Activated CD8-positive, alpha-beta T cell treated with anti-CD3 and anti-CD28 coated beads, Interleukin-2, amount 10 ng/mL, durations not matched to agents 7 days and 5 days (primary cell): ENCODE measurements at regions not wholly inside any gene's neighbourhood (a gene's known extent, or its start where the extent isn't known, plus 50 kb on each side); places are given as distances from the start of the nearest gene placed in this dataset.

Experiments
- ATAC-seq: fragments of 150-1000 bp; cut with Tn5 transposase; one replicate; pipeline ENCODE4 v1.10.0; 2021; ENCODE audit warnings: moderate library complexity
- CTCF ChIA-PET: fragments of 350-600 bp; sonication (Branson Sonifier 250); formaldehyde crosslinking; loops from one replicate; lab custom pipeline; 2021; ENCODE audit warnings: antibody characterized with exemption; lab: Charles Lee
- POLR2A ChIA-PET: fragments of 350-600 bp; sonication (Branson Sonifier 250); formaldehyde crosslinking; loops from one replicate; lab custom pipeline; 2021; ENCODE audit warnings: antibody characterized with exemption; lab: Charles Lee
- DNase-seq: peaks from one replicate; pipeline ENCODE4 v3.0.0-alpha.2; 2020
- H3K27ac Mint-ChIP-seq: one replicate; pipeline ENCODE4 v1.8.0; 2021; ENCODE audit warnings: mild to moderate bottlenecking, mixed read lengths
- H3K27me3 Mint-ChIP-seq: one replicate; pipeline ENCODE4 v1.8.0; 2021; ENCODE audit warnings: low read depth, mixed read lengths
- H3K36me3 Mint-ChIP-seq: one replicate; pipeline ENCODE4 v1.8.0; 2021; ENCODE audit warnings: low read depth, mixed read lengths
- H3K4me1 Mint-ChIP-seq: one replicate; pipeline ENCODE4 v1.8.0; 2021; ENCODE audit warnings: low read depth, mixed read lengths
- H3K4me3 Mint-ChIP-seq: one replicate; pipeline ENCODE4 v1.8.0; 2021; ENCODE audit warnings: mild to moderate bottlenecking, mixed read lengths
- H3K9me3 Mint-ChIP-seq: one replicate; pipeline ENCODE4 v1.8.0; 2022; ENCODE audit warnings: mixed read lengths; ENCODE audit not compliant: insufficient read depth

DNA sequence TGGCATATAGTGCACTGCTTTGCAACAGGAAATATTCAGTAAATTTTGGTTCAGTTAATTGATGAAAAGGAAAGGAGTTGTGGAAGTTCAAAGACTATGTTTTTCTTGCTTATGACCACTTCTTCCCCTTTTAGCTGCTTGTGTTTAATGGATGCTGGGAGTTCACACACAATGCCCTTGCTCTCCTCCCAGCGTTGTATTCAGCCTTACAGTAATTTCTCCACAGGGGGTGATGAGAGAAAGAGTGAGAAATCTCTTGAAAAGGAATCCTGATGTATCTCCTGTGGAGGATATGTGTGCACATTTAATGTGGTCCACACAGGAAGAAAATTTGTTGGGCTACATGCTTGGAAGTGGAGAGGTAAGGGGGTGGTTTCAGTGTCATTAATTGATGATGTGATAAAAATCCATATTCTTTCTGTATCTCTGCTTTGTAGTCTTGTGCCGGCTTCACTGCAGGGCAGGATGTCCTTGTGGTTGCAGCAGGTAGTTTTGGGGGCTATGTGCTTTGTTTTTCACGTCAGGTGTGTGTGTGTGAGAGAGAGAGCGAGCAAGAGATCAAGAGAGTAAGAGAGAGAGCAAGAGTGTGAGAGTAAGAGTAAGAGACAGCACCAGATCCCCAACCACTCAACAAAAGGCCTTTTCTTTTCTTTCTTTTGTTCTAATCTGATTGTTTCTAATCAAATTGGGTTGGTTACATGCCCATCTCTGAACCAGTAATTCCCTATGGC, 204.4 kb downstream of the RWDD3 start:
- ATAC-seq (no peak), DNase-seq (no peak)
- Mint-ChIP-seq H3K4me3 (no peak overlapping the region), H3K9me3 (no peaks in the 10 kb centered on the region), H3K36me3 (no peaks in the 10 kb centered on the region), H3K27me3 (no peaks in the 10 kb centered on the region), H3K27ac (no peak overlapping the region), H3K4me1 (no peaks in the 10 kb centered on the region)
- ChIA-PET POLR2A (no interaction called here), CTCF (no interaction called here)

DNA sequence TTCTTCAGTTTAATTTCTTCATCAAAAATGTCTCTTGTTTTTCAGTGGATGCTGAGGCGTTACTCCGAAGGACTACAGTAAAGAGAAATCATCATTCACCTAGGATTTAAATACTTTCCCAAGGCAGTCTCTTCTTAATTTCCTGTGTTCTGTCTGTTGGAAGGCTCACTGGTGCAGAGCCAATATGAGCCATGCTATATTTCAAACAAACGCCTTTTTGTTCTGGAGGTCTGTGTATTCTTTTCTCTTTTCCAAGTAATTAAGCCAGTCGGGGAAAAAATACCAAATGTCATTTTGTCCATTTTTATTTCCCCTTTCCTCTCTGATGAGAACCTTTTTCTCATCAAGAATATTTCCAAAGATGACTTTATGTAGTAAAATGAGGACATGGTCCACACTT, 206.5 kb downstream of the RWDD3 start:
- Mint-ChIP-seq H3K4me1 (no peaks in the 10 kb centered on the region), H3K36me3 (no peaks in the 10 kb centered on the region), H3K27ac (no peak overlapping the region), H3K4me3 (no peak overlapping the region), H3K27me3 (no peaks in the 10 kb centered on the region), H3K9me3 (no peaks in the 10 kb centered on the region)
- ChIA-PET POLR2A (no interaction called here), CTCF (no interaction called here)
- no peak for DNase-seq
- no peak for ATAC-seq

DNA sequence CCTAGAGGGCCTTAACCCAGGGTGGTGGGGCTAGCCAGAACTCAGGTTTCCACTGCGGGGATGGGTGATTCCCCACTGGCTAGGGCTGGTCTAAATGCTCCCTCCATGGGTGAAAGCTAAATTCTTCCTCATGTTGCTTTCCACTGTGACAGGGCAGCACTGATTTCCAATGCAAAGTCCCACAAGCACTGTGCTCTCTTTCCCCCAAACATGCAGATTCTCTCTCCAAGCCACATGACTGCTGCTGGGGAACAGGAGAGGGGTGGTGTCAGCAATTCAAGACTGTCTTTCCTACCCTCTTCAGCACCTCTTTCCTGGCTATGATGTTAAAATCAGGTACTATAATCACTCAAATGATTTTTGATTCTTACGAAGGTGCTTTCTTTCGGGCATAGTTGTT, 215.5 kb downstream of the RWDD3 start:
- Mint-ChIP-seq H3K4me3 (no peak overlapping the region), H3K9me3 (no peaks in the 10 kb centered on the region), H3K27ac (no peak overlapping the region), H3K36me3 (no peaks in the 10 kb centered on the region), H3K4me1 (no peaks in the 10 kb centered on the region), H3K27me3 (no peaks in the 10 kb centered on the region)
- CTCF ChIA-PET, result no interaction called here
- ATAC-seq (no peak), DNase-seq (no peak)
- POLR2A ChIA-PET, result no interaction called here

GRCh38 chr1:95451054-95451453, 217.0 kb downstream of the RWDD3 start:
- Mint-ChIP-seq H3K27me3 (no peaks in the 10 kb centered on the region), H3K27ac (no peak overlapping the region), H3K4me1 (no peaks in the 10 kb centered on the region), H3K36me3 (no peaks in the 10 kb centered on the region), H3K9me3 (peaks cover 12% of the 10 kb centered on the region), H3K4me3 (no peak overlapping the region)
- CTCF ChIA-PET, result no interaction called here
- POLR2A ChIA-PET, result no interaction called here
- no peak for DNase-seq
- ATAC-seq, result no peak

- Mint-ChIP-seq H3K4me3 (no peak overlapping the region), H3K4me1 (no peaks in the 10 kb centered on the region), H3K9me3 (peaks cover 12% of the 10 kb centered on the region), H3K36me3 (no peaks in the 10 kb centered on the region), H3K27ac (no peak overlapping the region), H3K27me3 (no peaks in the 10 kb centered on the region)
- ATAC-seq (no peak), DNase-seq (no peak)
- ChIA-PET POLR2A (no interaction called here), CTCF (no interaction called here)
Observed at GRCh38 chr1:95451904-95452303, 217.9 kb downstream of the RWDD3 start.

GRCh38 chr1:95453053-95453452, 219.0 kb downstream of the RWDD3 start:
- no peak overlapping the region for H3K27ac Mint-ChIP-seq
- POLR2A ChIA-PET, result no interaction called here
- no peaks in the 10 kb centered on the region for H3K4me1 Mint-ChIP-seq
- DNase-seq, result no peak
- CTCF ChIA-PET, result no interaction called here
- ATAC-seq, result no peak
- no peak overlapping the region for H3K4me3 Mint-ChIP-seq
- peaks cover 12% of the 10 kb centered on the region for H3K9me3 Mint-ChIP-seq
- no peaks in the 10 kb centered on the region for H3K36me3 Mint-ChIP-seq
- H3K27me3 Mint-ChIP-seq, result no peaks in the 10 kb centered on the region

GRCh38 chr1:95467036-95467435, 233.0 kb downstream of the RWDD3 start:
- ChIA-PET POLR2A (no interaction called here), CTCF (no interaction called here)
- Mint-ChIP-seq H3K27ac (no peak overlapping the region), H3K4me3 (no peak overlapping the region), H3K9me3 (no peaks in the 10 kb centered on the region), H3K36me3 (no peaks in the 10 kb centered on the region), H3K27me3 (no peaks in the 10 kb centered on the region), H3K4me1 (no peaks in the 10 kb centered on the region)
- ATAC-seq, result no peak
- DNase-seq, result no peak

DNA sequence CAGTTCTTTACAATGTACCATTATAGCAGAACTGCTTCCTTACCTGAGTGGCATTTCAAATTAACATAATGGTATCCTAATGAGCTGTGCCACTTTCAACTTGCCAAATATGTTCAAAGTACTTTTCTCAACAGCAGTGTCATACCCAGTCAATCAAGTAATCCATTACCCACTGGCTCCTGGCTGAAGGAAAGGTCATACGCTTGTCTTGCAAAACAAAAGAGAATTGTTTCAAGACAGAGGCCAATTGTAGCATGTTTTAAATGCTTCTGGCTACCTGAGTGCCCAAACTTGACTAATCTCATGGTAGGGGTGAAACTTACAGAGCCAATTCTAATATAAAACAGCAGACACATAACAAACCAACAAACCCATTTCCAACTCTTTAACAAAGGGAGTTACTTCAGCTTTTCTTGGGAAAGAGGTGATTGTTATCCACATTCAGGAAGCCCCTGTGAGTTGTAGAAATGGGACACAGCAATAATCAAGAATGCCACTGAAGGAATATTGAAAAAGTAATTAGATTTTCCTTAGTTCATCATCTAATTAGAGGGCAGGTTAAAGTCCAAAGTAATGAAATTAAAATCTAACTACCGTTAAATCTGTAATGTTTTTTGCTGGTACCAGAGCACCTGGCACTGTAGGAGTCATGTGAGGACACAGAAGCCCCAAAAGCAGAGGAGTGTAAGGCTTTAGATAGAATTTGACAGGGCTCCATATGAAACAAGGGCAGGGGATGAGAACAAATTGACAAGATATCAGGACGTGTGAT, 241.9 kb downstream of the RWDD3 start:
- ChIA-PET POLR2A (no interaction called here), CTCF (no interaction called here)
- Mint-ChIP-seq H3K27me3 (no peaks in the 10 kb centered on the region), H3K27ac (no peak overlapping the region), H3K36me3 (no peaks in the 10 kb centered on the region), H3K9me3 (peaks cover 7% of the 10 kb centered on the region), H3K4me1 (no peaks in the 10 kb centered on the region), H3K4me3 (no peak overlapping the region)
- ATAC-seq, result no peak
- DNase-seq, result no peak

GRCh38 chr1:95496307-95496706, 262.3 kb downstream of the RWDD3 start:
- Mint-ChIP-seq H3K27ac (no peak overlapping the region), H3K27me3 (no peaks in the 10 kb centered on the region), H3K36me3 (no peaks in the 10 kb centered on the region), H3K9me3 (no peaks in the 10 kb centered on the region), H3K4me1 (no peaks in the 10 kb centered on the region), H3K4me3 (no peak overlapping the region)
- CTCF ChIA-PET, result no interaction called here
- no peak for DNase-seq
- ATAC-seq, result no peak
- POLR2A ChIA-PET, result no interaction called here

GRCh38 chr1:95496773-95497172, 262.8 kb downstream of the RWDD3 start:
- POLR2A ChIA-PET, result no interaction called here
- CTCF ChIA-PET, result no interaction called here
- no peak for ATAC-seq

GRCh38 chr1:95497566-95497965, 263.6 kb downstream of the RWDD3 start:
- Mint-ChIP-seq H3K4me1 (no peaks in the 10 kb centered on the region), H3K27me3 (no peaks in the 10 kb centered on the region), H3K4me3 (no peak overlapping the region), H3K36me3 (no peaks in the 10 kb centered on the region), H3K9me3 (no peaks in the 10 kb centered on the region), H3K27ac (no peak overlapping the region)
- no peak for DNase-seq
- ATAC-seq, result no peak
- CTCF ChIA-PET, result no interaction called here
- POLR2A ChIA-PET, result no interaction called here

More at GRCh38 chr1:95496773-95497172, 262.8 kb downstream of the RWDD3 start:
- H3K27ac Mint-ChIP-seq, result no peak overlapping the region
- no peaks in the 10 kb centered on the region for H3K4me1 Mint-ChIP-seq
- DNase-seq, result no peak
- H3K27me3 Mint-ChIP-seq, result no peaks in the 10 kb centered on the region
- H3K9me3 Mint-ChIP-seq, result no peaks in the 10 kb centered on the region
- no peaks in the 10 kb centered on the region for H3K36me3 Mint-ChIP-seq
- H3K4me3 Mint-ChIP-seq, result no peak overlapping the region

DNA sequence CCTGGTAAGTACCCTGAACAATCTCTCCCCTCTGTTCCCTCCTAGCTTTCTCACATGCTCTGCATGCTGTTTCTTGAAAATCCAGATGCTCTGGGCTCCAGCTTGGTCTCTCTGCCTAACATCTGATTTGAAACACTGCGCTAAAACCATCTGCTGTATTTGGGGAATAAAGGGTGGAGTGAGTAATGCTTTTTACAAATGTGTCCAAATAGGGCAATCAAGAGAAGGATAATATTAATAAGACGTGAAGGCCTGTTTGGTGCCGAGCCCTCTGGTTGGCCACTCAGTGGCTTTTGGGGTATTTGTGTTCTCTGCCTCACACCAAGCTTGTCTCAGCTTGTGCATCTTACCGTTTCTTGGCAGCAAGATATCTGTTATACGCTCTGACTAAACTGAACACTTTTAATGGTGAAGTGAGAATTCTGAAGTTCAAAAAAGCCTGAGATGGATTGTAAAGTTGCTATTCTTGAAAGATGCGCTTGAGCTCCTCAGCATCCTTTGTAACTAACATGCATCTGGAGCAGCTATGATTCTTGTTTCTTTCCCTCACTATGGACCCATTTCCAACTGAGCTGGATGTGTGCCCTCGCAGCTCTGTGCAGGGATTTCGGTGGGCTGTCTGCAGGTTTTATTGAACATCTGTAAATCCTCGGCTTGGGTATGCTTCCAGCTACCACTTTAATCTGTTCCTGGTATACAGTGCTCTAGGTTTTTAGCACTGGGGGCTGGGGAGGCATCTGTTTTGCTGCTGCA, 269.4 kb downstream of the RWDD3 start:
- DNase-seq, result no peak
- no peak overlapping the region for H3K4me3 Mint-ChIP-seq
- H3K27ac Mint-ChIP-seq, result no peak overlapping the region
- CTCF ChIA-PET, result no interaction called here
- H3K9me3 Mint-ChIP-seq, result no peaks in the 10 kb centered on the region
- POLR2A ChIA-PET, result no interaction called here
- no peak for ATAC-seq
- H3K27me3 Mint-ChIP-seq, result no peaks in the 10 kb centered on the region
- H3K4me1 Mint-ChIP-seq, result no peaks in the 10 kb centered on the region
- H3K36me3 Mint-ChIP-seq, result no peaks in the 10 kb centered on the region
